ENCODE measurements at regions not wholly inside any gene's neighbourhood (a gene's known extent, or its start where the extent isn't known, plus 50 kb on each side); places are given as distances from the start of the nearest gene placed in this dataset.

DNA sequence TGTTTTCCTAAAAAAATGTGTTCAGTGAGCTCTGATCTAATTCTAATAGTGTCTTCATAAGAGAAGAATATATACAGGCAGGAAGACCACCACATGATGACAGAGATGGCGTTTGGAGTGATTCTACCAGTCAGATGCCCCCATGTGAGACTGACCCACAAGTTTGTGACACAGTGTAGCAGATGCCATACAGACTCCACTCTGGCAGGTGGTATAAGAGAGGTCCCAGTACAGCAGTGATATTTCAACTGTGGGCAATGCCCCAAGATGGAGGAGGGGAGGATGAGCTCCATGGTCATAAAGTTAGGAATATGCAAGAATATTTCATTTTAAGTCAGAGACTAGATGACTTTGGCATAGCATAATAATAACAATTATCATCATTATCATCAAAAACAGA is 1022.6 kb downstream of the KCNMA1 start:
- DNase-seq (ENCODE audit: low read depth): no peak

Measured in fibroblast of gingiva (primary cell).